ENCODE measurements at regions not wholly inside any gene's neighbourhood (a gene's known extent, or its start where the extent isn't known, plus 50 kb on each side); places are given as distances from the start of the nearest gene placed in this dataset.

- TF ChIP-seq, protein P1, sequence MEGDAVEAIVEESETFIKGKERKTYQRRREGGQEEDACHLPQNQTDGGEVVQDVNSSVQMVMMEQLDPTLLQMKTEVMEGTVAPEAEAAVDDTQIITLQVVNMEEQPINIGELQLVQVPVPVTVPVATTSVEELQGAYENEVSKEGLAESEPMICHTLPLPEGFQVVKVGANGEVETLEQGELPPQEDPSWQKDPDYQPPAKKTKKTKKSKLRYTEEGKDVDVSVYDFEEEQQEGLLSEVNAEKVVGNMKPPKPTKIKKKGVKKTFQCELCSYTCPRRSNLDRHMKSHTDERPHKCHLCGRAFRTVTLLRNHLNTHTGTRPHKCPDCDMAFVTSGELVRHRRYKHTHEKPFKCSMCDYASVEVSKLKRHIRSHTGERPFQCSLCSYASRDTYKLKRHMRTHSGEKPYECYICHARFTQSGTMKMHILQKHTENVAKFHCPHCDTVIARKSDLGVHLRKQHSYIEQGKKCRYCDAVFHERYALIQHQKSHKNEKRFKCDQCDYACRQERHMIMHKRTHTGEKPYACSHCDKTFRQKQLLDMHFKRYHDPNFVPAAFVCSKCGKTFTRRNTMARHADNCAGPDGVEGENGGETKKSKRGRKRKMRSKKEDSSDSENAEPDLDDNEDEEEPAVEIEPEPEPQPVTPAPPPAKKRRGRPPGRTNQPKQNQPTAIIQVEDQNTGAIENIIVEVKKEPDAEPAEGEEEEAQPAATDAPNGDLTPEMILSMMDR (IDR thresholded peaks at IDR 0.05): no peak
- no peak for TF ChIP-seq POLR2A (IDR thresholded peaks at IDR 0.05)
These were observed 74.0 kb upstream of the PKDCC start for GRCh38 chr2:41973871-41974270.
